IMR-90 (cell line): ENCODE measurements at regions not wholly inside any gene's neighbourhood (a gene's known extent, or its start where the extent isn't known, plus 50 kb on each side); places are given as distances from the start of the nearest gene placed in this dataset.

Experiments used
- ATAC-seq: fragments of 200-7000 bp; cut with Tn5 transposase; 2 replicates; pipeline ENCODE4 v1.9.1; 2020; ENCODE audit warnings: low read depth, mild to moderate bottlenecking, moderate library complexity
- BruUV-seq: library from RNA; stranded (reverse); fragments of 400-500 nt; replicated peaks from 2 replicates; lab custom pipeline; 2021; lab: Mats Ljungman, UMichigan
- CTCF ChIA-PET: fragments of 300-600 bp; formaldehyde crosslinking; extraction: SDS; loops from one replicate; lab custom pipeline; 2021; ENCODE audit warnings: antibody characterized with exemption; lab: Yijun Ruan, JAX
- POLR2A ChIA-PET: fragments of 300-600 bp; sonication (Branson Sonifier 250); formaldehyde crosslinking; loops from one replicate; lab custom pipeline; 2022; ENCODE audit warnings: antibody characterized with exemption; ENCODE audit not compliant: unreplicated experiment; lab: Charles Lee
- DNase-seq: peaks from one replicate; pipeline ENCODE4 v3.0.0; 2013
- H2AFZ ChIP-seq: replicated peaks from 2 replicates; pipeline ENCODE3; 2013; ENCODE audit warnings: low read length, mild to moderate bottlenecking; ENCODE audit not compliant: poor library complexity
- H2AK5ac ChIP-seq: 2 replicates; pipeline ENCODE4 v1.6.1; 2013; ENCODE audit warnings: low read depth, low read length, inconsistent platforms
- H2AK9ac ChIP-seq: replicated peaks from 2 replicates; pipeline ENCODE3; 2013; ENCODE audit warnings: mild to moderate bottlenecking, low read depth, low read length, moderate library complexity; ENCODE audit not compliant: poor library complexity
- H2BK120ac ChIP-seq: 2 replicates; pipeline ENCODE4 v1.6.1; 2013; ENCODE audit warnings: low read depth, low read length, inconsistent platforms
- H2BK15ac ChIP-seq: 3 replicates; pipeline ENCODE4 v1.6.1; 2013; ENCODE audit warnings: low read depth, low read length, inconsistent platforms
- H2BK20ac ChIP-seq: 2 replicates; pipeline ENCODE4 v1.6.1; 2013; ENCODE audit warnings: low read depth, mild to moderate bottlenecking, inconsistent platforms, low read length, moderate library complexity
- H2BK5ac ChIP-seq: 2 replicates; pipeline ENCODE4 v1.6.1; 2013; ENCODE audit warnings: mild to moderate bottlenecking, low read depth, low read length, inconsistent platforms; ENCODE audit not compliant: poor library complexity, severe bottlenecking
- H3K14ac ChIP-seq: replicated peaks from 2 replicates; pipeline ENCODE4 v1.6.1; 2013; ENCODE audit warnings: low read depth, low read length, inconsistent platforms
- H3K18ac ChIP-seq: 2 replicates; pipeline ENCODE4 v1.6.1; 2013; ENCODE audit warnings: low read depth, low read length, control low read depth
- H3K23ac ChIP-seq: 2 replicates; pipeline ENCODE4 v1.6.1; 2013; ENCODE audit warnings: low read depth, low read length, inconsistent platforms
- H3K27ac ChIP-seq: 2 replicates; pipeline ENCODE4 v1.5.1; 2013; ENCODE audit warnings: mild to moderate bottlenecking, control low read depth, low read length; ENCODE audit not compliant: insufficient read depth
- H3K27me3 ChIP-seq: 2 replicates; pipeline ENCODE4 v1.6.1; 2013; ENCODE audit warnings: low read length; ENCODE audit not compliant: control insufficient read depth, insufficient read depth
- H3K36me3 ChIP-seq: 2 replicates; pipeline ENCODE4 v1.6.1; 2013; ENCODE audit warnings: low read length, mixed read lengths; ENCODE audit not compliant: control insufficient read depth, insufficient read depth
- H3K4ac ChIP-seq: 2 replicates; pipeline ENCODE4 v1.6.1; 2013; ENCODE audit warnings: low read depth, low read length, inconsistent platforms
- H3K4me1 ChIP-seq: 2 replicates; pipeline ENCODE4 v1.6.1; 2013; ENCODE audit warnings: low read length, mixed read lengths; ENCODE audit not compliant: control insufficient read depth, insufficient read depth
- H3K4me2 ChIP-seq: 2 replicates; pipeline ENCODE4 v1.6.1; 2013; ENCODE audit warnings: low read depth, mild to moderate bottlenecking, control low read depth, low read length, moderate library complexity
- H3K4me3 ChIP-seq: 2 replicates; pipeline ENCODE4 v1.5.1; 2013; ENCODE audit warnings: low read depth, mild to moderate bottlenecking, control low read depth, low read length, moderate library complexity; ENCODE audit not compliant: insufficient read depth
- H3K56ac ChIP-seq: 2 replicates; pipeline ENCODE4 v1.6.1; 2013; ENCODE audit warnings: low read length, inconsistent platforms; ENCODE audit not compliant: insufficient read depth; ENCODE audit errors: extremely low read depth
- H3K79me1 ChIP-seq, 2 experiments: 2 replicates each; pipeline ENCODE4 v1.6.1; 2013; ENCODE audit warnings: low read length in 2 of 2, inconsistent platforms in 1 of 2, low read depth in 1 of 2
- H3K9ac ChIP-seq: 2 replicates; pipeline ENCODE4 v1.6.1; 2013; ENCODE audit warnings: low read depth, low read length, control low read depth
- H3K9me1 ChIP-seq: 2 replicates; pipeline ENCODE4 v1.6.1; 2013; ENCODE audit warnings: low read length, inconsistent platforms; ENCODE audit not compliant: insufficient read depth
- H3K9me3 ChIP-seq: 2 replicates; pipeline ENCODE4 v1.6.1; 2013; ENCODE audit warnings: low read length; ENCODE audit not compliant: control insufficient read depth, insufficient read depth
- H4K20me1 ChIP-seq: 2 replicates; pipeline ENCODE4 v1.6.1; 2013; ENCODE audit warnings: low read length, inconsistent platforms; ENCODE audit not compliant: insufficient read depth
- H4K5ac ChIP-seq: 2 replicates; pipeline ENCODE4 v1.6.1; 2013; ENCODE audit warnings: mild to moderate bottlenecking, low read depth, low read length, control low read depth
- H4K8ac ChIP-seq, 2 experiments: 2 replicates each; pipeline ENCODE4 v1.6.1; 2013; ENCODE audit warnings: low read depth in 2 of 2, low read length in 2 of 2, control low read depth in 1 of 2, inconsistent platforms in 1 of 2
- H4K91ac ChIP-seq: 2 replicates; pipeline ENCODE4 v1.6.1; 2013; ENCODE audit warnings: low read depth, low read length, inconsistent platforms; ENCODE audit not compliant: insufficient read depth
- BHLHE40 ChIP-seq: fragments of 150-350 bp; IDR thresholded peaks from 2 replicates; pipeline ENCODE4 v1.6.1; 2016; ENCODE audit warnings: mild to moderate bottlenecking, low read depth, low read length
- CEBPB ChIP-seq: IDR thresholded peaks from 2 replicates; pipeline ENCODE4 v1.6.1; 2012; ENCODE audit warnings: low read depth, low read length, improper control_type of control experiment
- CHD1 ChIP-seq: IDR thresholded peaks from 2 replicates; pipeline ENCODE4 v1.6.1; 2012; ENCODE audit warnings: low read depth, low read length, improper control_type of control experiment
- CTCF ChIP-seq: conservative IDR thresholded peaks from 2 replicates; pipeline ENCODE4 v1.5.1; 2012; ENCODE audit warnings: mild to moderate bottlenecking, low read depth, low read length, improper control_type of control experiment
- FOS ChIP-seq: fragments of 150-350 bp; IDR thresholded peaks from 2 replicates; pipeline ENCODE4 v1.6.1; 2016; ENCODE audit warnings: low read depth, low read length
- MAFK ChIP-seq: IDR thresholded peaks from 2 replicates; pipeline ENCODE4 v1.6.1; 2012; ENCODE audit warnings: low read depth, low read length, improper control_type of control experiment
- MAZ ChIP-seq: IDR thresholded peaks from 2 replicates; pipeline ENCODE4 v1.6.1; 2012; ENCODE audit warnings: low read depth, mild to moderate bottlenecking, low read length, improper control_type of control experiment, moderate library complexity, borderline replicate concordance
- MXI1 ChIP-seq: IDR thresholded peaks from 2 replicates; pipeline ENCODE4 v1.6.1; 2012; ENCODE audit warnings: low read depth, mild to moderate bottlenecking, low read length, moderate library complexity, borderline replicate concordance
- NFE2L2 ChIP-seq: fragments of 150-350 bp; IDR thresholded peaks from 2 replicates; pipeline ENCODE4 v1.6.1; 2016; ENCODE audit warnings: low read depth, mild to moderate bottlenecking, low read length
- POLR2A ChIP-seq: IDR thresholded peaks from 2 replicates; pipeline ENCODE4 v1.6.1; 2012; ENCODE audit warnings: mild to moderate bottlenecking, low read depth, low read length
- RCOR1 ChIP-seq: IDR thresholded peaks from 2 replicates; pipeline ENCODE4 v1.6.1; 2012; ENCODE audit warnings: mild to moderate bottlenecking, low read length, improper control_type of control experiment; ENCODE audit not compliant: insufficient replicate concordance
- RFX5 ChIP-seq: IDR thresholded peaks from 2 replicates; pipeline ENCODE4 v1.8.0; 2012; ENCODE audit warnings: low read depth, mild to moderate bottlenecking, low read length, moderate library complexity
- SMC3 ChIP-seq: fragments of 150-350 bp; IDR thresholded peaks from 2 replicates; pipeline ENCODE4 v1.6.1; 2016; ENCODE audit warnings: low read depth, mild to moderate bottlenecking, antibody characterized with exemption, low read length, moderate library complexity
- WGBS, 2 experiments: methylation state at CpG; one replicate each; pipeline versions ENCODE4 v1.1.5 to v1.1.7; 2013; ENCODE audit warnings: missing lambda C conversion rate in 2 of 2; ENCODE audit not compliant: insufficient read length in 1 of 2; ENCODE audit errors: extremely low coverage in 2 of 2; 5-methylcytosine and 5-hydroxymethylcytosine counted together
- dilution Hi-C: fragments of 300-500 bp; cut with HindIII; formaldehyde crosslinking; loops from one replicate; pipeline ENCODE4 v1.14.3; 2018; ENCODE audit warnings: low sequenced_read_pairs; ENCODE audit not compliant: unreplicated experiment
- in situ Hi-C: fragments of 300-500 bp; cut with MboI; formaldehyde crosslinking; loops from 3 replicates; pipeline ENCODE4 v1.14.3; 2019; ENCODE audit warnings: low sequenced_read_pairs, inconsistent platforms, mixed read lengths
- intact Hi-C: fragments of 100-400 bp; cut with micrococcal nuclease; formaldehyde crosslinking; loops from 2 replicates; pipeline ENCODE4 v1.10.0; 2022
- TF ChIP-seq, protein P1 (sequence below): fragments of 150-350 bp; IDR thresholded peaks from 2 replicates; pipeline ENCODE4 v1.6.1; 2016; ENCODE audit warnings: low read depth, mild to moderate bottlenecking, low read length, moderate library complexity, borderline replicate concordance
- TF ChIP-seq, protein P2 (sequence below): fragments of 150-350 bp; IDR thresholded peaks from 2 replicates; pipeline ENCODE4 v1.6.1; 2017; ENCODE audit warnings: mild to moderate bottlenecking, antibody characterized with exemption, low read length, low read depth

GRCh38 chr5:144024090-144024489 is 146.4 kb downstream of the YIPF5 start:
- Histone ChIP-seq H3K9me1 (no peaks in the 10 kb centered on the region), H3K36me3 (no peaks in the 10 kb centered on the region), H3K27ac (no peak overlapping the region), H2BK20ac (no peak overlapping the region), H3K4me2 (no peak overlapping the region), H3K23ac (no peak overlapping the region), H3K79me1 (no peaks in the 10 kb centered on the region), H2BK5ac (no peak overlapping the region), H3K14ac (no peak overlapping the region), H3K4ac (no peak overlapping the region), H3K18ac (no peak overlapping the region), H2BK120ac (no peak overlapping the region), H4K20me1 (no peaks in the 10 kb centered on the region), H2AK9ac (no peak overlapping the region), H4K91ac (no peak overlapping the region), H3K9ac (no peak overlapping the region), H2BK15ac (no peak overlapping the region), H3K4me3 (no peak overlapping the region), H3K56ac (no peak overlapping the region), H3K27me3 (no peaks in the 10 kb centered on the region), H2AFZ (no peak overlapping the region), H3K4me1 (peaks cover 9% of the 10 kb centered on the region), H4K8ac (no peak overlapping the region), H2AK5ac (no peak overlapping the region), H3K9me3 (no peaks in the 10 kb centered on the region), H4K5ac (no peak overlapping the region)
- DNase-seq (no peak), ATAC-seq (no peak)
- dilution Hi-C loops: no loop called here
- CTCF ChIA-PET: no interaction called here
- intact Hi-C loops: no loop called here
- no CpG with 5 or more reads among the region's 1 CpG for WGBS, 2 experiments
- POLR2A ChIA-PET: no interaction called here
- in situ Hi-C loops: no loop called here
- no peak for TF ChIP-seq CTCF
- TF ChIP-seq MXI1: no peak
- no peak for TF ChIP-seq POLR2A
- TF ChIP-seq FOS: no peak
- TF ChIP-seq CHD1: no peak
- TF ChIP-seq SMC3: no peak
- no peak for TF ChIP-seq RCOR1
- TF ChIP-seq NFE2L2: no peak
- no peak for TF ChIP-seq CEBPB
- no peak for TF ChIP-seq MAFK
- TF ChIP-seq, protein P1, sequence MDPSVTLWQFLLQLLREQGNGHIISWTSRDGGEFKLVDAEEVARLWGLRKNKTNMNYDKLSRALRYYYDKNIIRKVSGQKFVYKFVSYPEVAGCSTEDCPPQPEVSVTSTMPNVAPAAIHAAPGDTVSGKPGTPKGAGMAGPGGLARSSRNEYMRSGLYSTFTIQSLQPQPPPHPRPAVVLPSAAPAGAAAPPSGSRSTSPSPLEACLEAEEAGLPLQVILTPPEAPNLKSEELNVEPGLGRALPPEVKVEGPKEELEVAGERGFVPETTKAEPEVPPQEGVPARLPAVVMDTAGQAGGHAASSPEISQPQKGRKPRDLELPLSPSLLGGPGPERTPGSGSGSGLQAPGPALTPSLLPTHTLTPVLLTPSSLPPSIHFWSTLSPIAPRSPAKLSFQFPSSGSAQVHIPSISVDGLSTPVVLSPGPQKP: no peak
- TF ChIP-seq, protein P2, sequence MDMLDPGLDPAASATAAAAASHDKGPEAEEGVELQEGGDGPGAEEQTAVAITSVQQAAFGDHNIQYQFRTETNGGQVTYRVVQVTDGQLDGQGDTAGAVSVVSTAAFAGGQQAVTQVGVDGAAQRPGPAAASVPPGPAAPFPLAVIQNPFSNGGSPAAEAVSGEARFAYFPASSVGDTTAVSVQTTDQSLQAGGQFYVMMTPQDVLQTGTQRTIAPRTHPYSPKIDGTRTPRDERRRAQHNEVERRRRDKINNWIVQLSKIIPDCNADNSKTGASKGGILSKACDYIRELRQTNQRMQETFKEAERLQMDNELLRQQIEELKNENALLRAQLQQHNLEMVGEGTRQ: no peak
- TF ChIP-seq MAZ: no peak
- TF ChIP-seq BHLHE40: no peak
- no peak for TF ChIP-seq RFX5
- no TSS peak for BruUV-seq
